GM18498 (cell line): ENCODE measurements at regions not wholly inside any gene's neighbourhood (a gene's known extent, or its start where the extent isn't known, plus 50 kb on each side); places are given as distances from the start of the nearest gene placed in this dataset.
"Not testable (repeated sequence)": the region's sequence is repeated elsewhere in the genome, so short reads cannot be mapped to it uniquely, and the experiment has no call there.

Experiments used
- ATAC-seq: cut with Tn5 transposase; IDR thresholded peaks from one replicate; pipeline ENCODE4 v1.9.1; 2021; ENCODE audit warnings: mild to moderate bottlenecking, moderate library complexity; ENCODE audit not compliant: unreplicated experiment

- ATAC-seq = no peak
These were observed 160.4 kb downstream of the UACA start for GRCh38 chr15:70602834-70603560.

GRCh38 chr15:70602281-70602680 lies 161.1 kb downstream of the UACA start:
- no peak for ATAC-seq

GRCh38 chr15:70597945-70598344 lies 165.4 kb downstream of the UACA start:
- ATAC-seq = no peak

- no peak for ATAC-seq
These were observed 166.2 kb downstream of the UACA start for GRCh38 chr15:70597056-70597603.

GRCh38 chr15:70596354-70597055 lies 166.9 kb downstream of the UACA start:
- ATAC-seq = no peak

GRCh38 chr15:70593795-70594194 lies 169.6 kb downstream of the UACA start:
- no peak for ATAC-seq

GRCh38 chr15:70589728-70590127 lies 173.6 kb downstream of the UACA start:
- ATAC-seq = no peak

- ATAC-seq = no peak
These were observed 174.1 kb downstream of the UACA start for GRCh38 chr15:70589221-70589620.

GRCh38 chr15:70588613-70589012 lies 174.7 kb downstream of the UACA start:
- no peak for ATAC-seq

- ATAC-seq = no peak
These were observed 175.3 kb downstream of the UACA start for GRCh38 chr15:70587896-70588567.

- ATAC-seq = not testable (repeated sequence)
These were observed 176.2 kb downstream of the UACA start for GRCh38 chr15:70587012-70587634.

- ATAC-seq = no peak
These were observed 177.1 kb downstream of the UACA start for GRCh38 chr15:70586241-70586640.

GRCh38 chr15:70585707-70586034 lies 177.7 kb downstream of the UACA start:
- ATAC-seq = no peak

GRCh38 chr15:70584838-70585706 lies 178.3 kb downstream of the UACA start:
- ATAC-seq = no peak

GRCh38 chr15:70584441-70584837 lies 178.9 kb downstream of the UACA start:
- no peak for ATAC-seq

- no peak for ATAC-seq
These were observed 180.4 kb downstream of the UACA start for GRCh38 chr15:70583006-70583405.

GRCh38 chr15:70582143-70582945 lies 181.0 kb downstream of the UACA start:
- ATAC-seq = no peak

- no peak for ATAC-seq
These were observed 182.4 kb downstream of the UACA start for GRCh38 chr15:70580958-70581357.

GRCh38 chr15:70580286-70580685 lies 183.1 kb downstream of the UACA start:
- ATAC-seq = no peak

- no peak for ATAC-seq
These were observed 183.6 kb downstream of the UACA start for GRCh38 chr15:70579766-70580165.
